ENCODE measurements at regions not wholly inside any gene's neighbourhood (a gene's known extent, or its start where the extent isn't known, plus 50 kb on each side); places are given as distances from the start of the nearest gene placed in this dataset.

GRCh38 chr22:48057116-48057835, 1294.8 kb downstream of the TBC1D22A start:
- Histone ChIP-seq H3F3A (ENCODE audit: low read length, unreplicated experiment) (no peaks in the 10 kb centered on the region), H3K4me3 (ENCODE audit: low read length) (no peak overlapping the region), H3K4me1 (ENCODE audit: insufficient read depth, low read length) (no peaks in the 10 kb centered on the region), H3K79me2 (ENCODE audit: low read length) (no peaks in the 10 kb centered on the region), H3K9me3 (ENCODE audit: low read length) (no peaks in the 10 kb centered on the region), H3K27ac (ENCODE audit: low read length) (no peak overlapping the region), H2AFZ (ENCODE audit: low read length) (no peak overlapping the region), H3K36me3 (ENCODE audit: low read depth, low read length) (no peaks in the 10 kb centered on the region), H3K9me2 (replicated peaks; ENCODE audit: low read length) (no peaks in the 10 kb centered on the region), H3K27me3 (ENCODE audit: low read length) (no peaks in the 10 kb centered on the region), H3K4me2 (ENCODE audit: low read length) (no peak overlapping the region), H3K9ac (ENCODE audit: low read length) (no peak overlapping the region), H4K20me1 (ENCODE audit: low read length) (no peaks in the 10 kb centered on the region)
- intact Hi-C loops (cut with micrococcal nuclease) = no loop called here
- no peak for DNase-seq
- POLR2A ChIA-PET (ENCODE audit: unreplicated experiment) = no interaction called here
- BruUV-seq (replicated peaks) = no TSS peak
- ATAC-seq = no peak
- CTCF ChIA-PET = no interaction called here
- TF ChIP-seq EZH2phosphoT487 (IDR thresholded peaks at IDR 0.05; ENCODE audit: borderline replicate concordance, low read length) (no peak), EZH2 (IDR thresholded peaks at IDR 0.05; ENCODE audit: low read length, unreplicated experiment) (no peak)
- TF ChIP-seq, protein P1, sequence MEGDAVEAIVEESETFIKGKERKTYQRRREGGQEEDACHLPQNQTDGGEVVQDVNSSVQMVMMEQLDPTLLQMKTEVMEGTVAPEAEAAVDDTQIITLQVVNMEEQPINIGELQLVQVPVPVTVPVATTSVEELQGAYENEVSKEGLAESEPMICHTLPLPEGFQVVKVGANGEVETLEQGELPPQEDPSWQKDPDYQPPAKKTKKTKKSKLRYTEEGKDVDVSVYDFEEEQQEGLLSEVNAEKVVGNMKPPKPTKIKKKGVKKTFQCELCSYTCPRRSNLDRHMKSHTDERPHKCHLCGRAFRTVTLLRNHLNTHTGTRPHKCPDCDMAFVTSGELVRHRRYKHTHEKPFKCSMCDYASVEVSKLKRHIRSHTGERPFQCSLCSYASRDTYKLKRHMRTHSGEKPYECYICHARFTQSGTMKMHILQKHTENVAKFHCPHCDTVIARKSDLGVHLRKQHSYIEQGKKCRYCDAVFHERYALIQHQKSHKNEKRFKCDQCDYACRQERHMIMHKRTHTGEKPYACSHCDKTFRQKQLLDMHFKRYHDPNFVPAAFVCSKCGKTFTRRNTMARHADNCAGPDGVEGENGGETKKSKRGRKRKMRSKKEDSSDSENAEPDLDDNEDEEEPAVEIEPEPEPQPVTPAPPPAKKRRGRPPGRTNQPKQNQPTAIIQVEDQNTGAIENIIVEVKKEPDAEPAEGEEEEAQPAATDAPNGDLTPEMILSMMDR (conservative IDR thresholded peaks at IDR 0.05; ENCODE audit: low read depth, low read length) = no peak

- TF ChIP-seq, protein P1 (conservative IDR thresholded peaks at IDR 0.05; ENCODE audit: low read depth, low read length) = no peak
- TF ChIP-seq EZH2phosphoT487 (IDR thresholded peaks at IDR 0.05; ENCODE audit: borderline replicate concordance, low read length) (no peak), EZH2 (IDR thresholded peaks at IDR 0.05; ENCODE audit: low read length, unreplicated experiment) (no peak)
- H3K9ac ChIP-seq (ENCODE audit: low read length) = no peak overlapping the region
- H3K27me3 ChIP-seq (ENCODE audit: low read length) = no peaks in the 10 kb centered on the region
- H3K27ac ChIP-seq (ENCODE audit: low read length) = no peak overlapping the region
- no peaks in the 10 kb centered on the region for H4K20me1 ChIP-seq (ENCODE audit: low read length)
- H3K36me3 ChIP-seq (ENCODE audit: low read depth, low read length) = no peaks in the 10 kb centered on the region
- H3K4me1 ChIP-seq (ENCODE audit: insufficient read depth, low read length) = no peaks in the 10 kb centered on the region
- no peak overlapping the region for H2AFZ ChIP-seq (ENCODE audit: low read length)
- DNase-seq = peak; percentile 43
- ChIA-PET CTCF (no interaction called here), POLR2A (ENCODE audit: unreplicated experiment) (no interaction called here)
- BruUV-seq (replicated peaks) = no TSS peak
- H3K9me2 ChIP-seq (replicated peaks; ENCODE audit: low read length) = no peaks in the 10 kb centered on the region
- no peak overlapping the region for H3K4me3 ChIP-seq (ENCODE audit: low read length)
- intact Hi-C loops (cut with micrococcal nuclease) = no loop called here
- no peaks in the 10 kb centered on the region for H3F3A ChIP-seq (ENCODE audit: low read length, unreplicated experiment)
- ATAC-seq = no peak
- no peak overlapping the region for H3K4me2 ChIP-seq (ENCODE audit: low read length)
- H3K9me3 ChIP-seq (ENCODE audit: low read length) = no peaks in the 10 kb centered on the region
- no peaks in the 10 kb centered on the region for H3K79me2 ChIP-seq (ENCODE audit: low read length)
Observed at GRCh38 chr22:48055827-48056226, 1293.4 kb downstream of the TBC1D22A start.

DNA sequence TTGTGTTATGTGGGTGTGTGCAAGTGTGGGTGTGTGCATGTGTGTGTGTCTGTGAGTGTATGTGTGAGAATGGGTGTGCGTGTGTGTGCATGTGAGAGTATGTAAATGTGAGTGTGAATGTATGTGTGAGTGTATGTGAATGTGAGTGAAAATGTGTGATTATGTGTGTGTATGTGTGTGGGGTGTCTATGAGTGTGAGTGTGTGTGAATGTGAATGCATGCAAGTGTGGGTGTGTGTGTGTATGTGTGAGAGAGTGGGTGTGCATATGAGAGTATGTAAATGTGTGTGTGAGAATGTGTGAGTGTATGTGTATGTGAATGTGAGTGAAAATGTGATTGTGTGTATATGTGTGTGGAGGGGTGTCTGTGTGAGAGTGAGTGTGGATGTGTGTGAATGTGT, 1292.7 kb downstream of the TBC1D22A start:
- POLR2A ChIA-PET (ENCODE audit: unreplicated experiment) = no interaction called here
- DNase-seq (no peak), ATAC-seq (no peak)
- Histone ChIP-seq H3K9me3 (ENCODE audit: low read length) (no peaks in the 10 kb centered on the region), H4K20me1 (ENCODE audit: low read length) (no peaks in the 10 kb centered on the region), H3F3A (ENCODE audit: low read length, unreplicated experiment) (no peaks in the 10 kb centered on the region), H3K4me1 (ENCODE audit: insufficient read depth, low read length) (no peaks in the 10 kb centered on the region), H3K4me3 (ENCODE audit: low read length) (no peak overlapping the region), H3K9ac (ENCODE audit: low read length) (no peak overlapping the region), H3K27ac (ENCODE audit: low read length) (no peak overlapping the region), H3K79me2 (ENCODE audit: low read length) (no peaks in the 10 kb centered on the region), H3K36me3 (ENCODE audit: low read depth, low read length) (no peaks in the 10 kb centered on the region), H3K4me2 (ENCODE audit: low read length) (no peak overlapping the region), H3K9me2 (replicated peaks; ENCODE audit: low read length) (no peaks in the 10 kb centered on the region), H3K27me3 (ENCODE audit: low read length) (no peaks in the 10 kb centered on the region), H2AFZ (ENCODE audit: low read length) (no peak overlapping the region)
- intact Hi-C loops (cut with micrococcal nuclease) = no loop called here
- no peak for TF ChIP-seq EZH2 (IDR thresholded peaks at IDR 0.05; ENCODE audit: low read length, unreplicated experiment)
- BruUV-seq (replicated peaks) = no TSS peak
- CTCF ChIA-PET = no interaction called here

Measured in PC-3 (cell line).